GM12878 (cell line): ENCODE measurements at regions not wholly inside any gene's neighbourhood (a gene's known extent, or its start where the extent isn't known, plus 50 kb on each side); places are given as distances from the start of the nearest gene placed in this dataset.

Experiments
- ATAC-seq: fragments of 200-7000 bp; cut with Tn5 transposase; 3 replicates; pipeline ENCODE4 v1.9.1; 2020; ENCODE audit warnings: mild to moderate bottlenecking, moderate library complexity
- BruUV-seq: library from RNA; stranded (reverse); fragments of 400-500 nt; replicated peaks from 2 replicates; lab custom pipeline; 2021; lab: Mats Ljungman, UMichigan
- CTCF ChIA-PET: fragments of 300-600 bp; sonication (Branson Sonifier 250); formaldehyde crosslinking; extraction: SDS; loops from one replicate; lab custom pipeline; 2021; ENCODE audit warnings: inconsistent platforms; lab: Yijun Ruan, JAX
- POLR2A ChIA-PET: fragments of 350-600 bp; formaldehyde crosslinking; extraction: SDS; loops from one replicate; lab custom pipeline; 2021; ENCODE audit warnings: inconsistent platforms; lab: Charles Lee
- RAD21 ChIA-PET: fragments of 300-600 bp; sonication (Branson Sonifier 250); formaldehyde crosslinking; loops from one replicate; lab custom pipeline; 2023; ENCODE audit warnings: antibody characterized with exemption; ENCODE audit not compliant: unreplicated experiment; lab: Charles Lee
- SMC1A ChIA-PET: fragments of 300-600 bp; sonication (Branson Sonifier 250); formaldehyde crosslinking; loops from one replicate; lab custom pipeline; 2023; ENCODE audit not compliant: unreplicated experiment, uncharacterized antibody; lab: Charles Lee
- DNase-seq: peaks from one replicate; pipeline ENCODE4 v3.0.0-alpha.2; 2011; ENCODE audit warnings: low read depth, low spot score
- FAIRE-seq: peaks from 3 replicates; lab custom pipeline; 2011; peaks lifted over from hg19 to GRCh38; lab: Jason Lieb, UNC
- H2AFZ ChIP-seq: 2 replicates; pipeline ENCODE4 v1.6.0; 2011; ENCODE audit warnings: low read depth, low read length, control low read depth; ENCODE audit not compliant: control insufficient read depth
- H3K27ac ChIP-seq: 2 replicates; pipeline ENCODE4 v1.5.1; 2011; ENCODE audit warnings: control low read depth; ENCODE audit not compliant: control insufficient read depth, insufficient read depth
- H3K27me3 ChIP-seq, 2 experiments: replicated peaks in 1 of 2; 2 replicates each; pipeline versions ENCODE4 v1.6.0 to v1.6.1; 2011; ENCODE audit warnings: low read length in 1 of 2; ENCODE audit not compliant: control insufficient read depth in 2 of 2, insufficient read depth in 2 of 2
- H3K36me3 ChIP-seq, 2 experiments: 2 replicates each; pipeline ENCODE4 v1.5.1; 2011; ENCODE audit warnings: low read length in 1 of 2; ENCODE audit not compliant: control insufficient read depth in 2 of 2, insufficient read depth in 2 of 2
- H3K4me1 ChIP-seq: 2 replicates; pipeline ENCODE4 v1.6.1; 2011; ENCODE audit warnings: mild to moderate bottlenecking, low read length, moderate library complexity, mixed read lengths; ENCODE audit not compliant: control insufficient read depth, insufficient read depth
- H3K4me2 ChIP-seq: 2 replicates; pipeline ENCODE4 v1.6.0; 2011; ENCODE audit warnings: control low read depth; ENCODE audit not compliant: control insufficient read depth, insufficient read depth
- H3K4me3 ChIP-seq: fragments of 200-600 bp; sonication (generic); 2 replicates; pipeline ENCODE4 v1.5.1; 2016
- H3K79me2 ChIP-seq: 2 replicates; pipeline ENCODE4 v1.6.0; 2011; ENCODE audit warnings: low read length; ENCODE audit not compliant: control insufficient read depth, insufficient read depth
- H3K9ac ChIP-seq: 2 replicates; pipeline ENCODE4 v1.8.0; 2011; ENCODE audit warnings: low read length, control low read depth, mixed read lengths; ENCODE audit not compliant: control insufficient read depth, insufficient read depth
- H3K9me3 ChIP-seq: replicated peaks from 3 replicates; pipeline ENCODE4 v1.5.1; 2011; ENCODE audit warnings: mild to moderate bottlenecking, low read length; ENCODE audit not compliant: control insufficient read depth, insufficient read depth
- H4K20me1 ChIP-seq: 2 replicates; pipeline ENCODE4 v1.6.0; 2011; ENCODE audit not compliant: control insufficient read depth, insufficient read depth
- ATF2 ChIP-seq: IDR thresholded peaks from 2 replicates; pipeline ENCODE4 v1.6.1; 2012; ENCODE audit warnings: low read length, inconsistent platforms
- BMI1 ChIP-seq: fragments of 450-650 bp; IDR thresholded peaks from 2 replicates; pipeline ENCODE4 v1.6.1; 2016; ENCODE audit warnings: mild to moderate bottlenecking, moderate library complexity, borderline replicate concordance
- CEBPB ChIP-seq, 2 experiments: fragments of 150-350 bp in 1 of 2; IDR thresholded peaks; 2 replicates each; pipeline ENCODE4 v1.6.1; 2012 to 2014; ENCODE audit warnings: low read depth in 2 of 2, low read length in 2 of 2, borderline replicate concordance in 1 of 2, inconsistent platforms in 1 of 2
- FOS ChIP-seq: IDR thresholded peaks from 3 replicates; pipeline ENCODE4 v1.6.1; 2011; ENCODE audit warnings: borderline replicate concordance; ENCODE audit not compliant: insufficient read length; ENCODE audit errors: extremely low read depth
- FOXK2 ChIP-seq: fragments of 450-650 bp; IDR thresholded peaks from 2 replicates; pipeline ENCODE4 v1.6.1; 2017; ENCODE audit warnings: mild to moderate bottlenecking, moderate library complexity
- GABPA ChIP-seq: IDR thresholded peaks from 2 replicates; pipeline ENCODE4 v1.6.1; 2014; ENCODE audit warnings: antibody characterized with exemption, low read depth, mild to moderate bottlenecking, inconsistent platforms
- HCFC1 ChIP-seq: fragments of 150-350 bp; IDR thresholded peaks from 2 replicates; pipeline ENCODE4 v1.6.1; 2014; ENCODE audit warnings: low read length
- HDAC6 ChIP-seq: fragments of 200-600 bp; sonication (generic); IDR thresholded peaks from one replicate; pipeline ENCODE4 v1.8.0; 2017; ENCODE audit warnings: antibody characterized with exemption; ENCODE audit not compliant: unreplicated experiment
- KDM1A ChIP-seq: fragments of 200-600 bp; sonication (generic); IDR thresholded peaks from 2 replicates; pipeline ENCODE4 v1.6.1; 2016; ENCODE audit warnings: borderline replicate concordance
- KLF5 ChIP-seq: fragments of 450-650 bp; IDR thresholded peaks from 2 replicates; pipeline ENCODE4 v1.6.1; 2014; ENCODE audit warnings: mild to moderate bottlenecking; ENCODE audit not compliant: partially characterized antibody
- MEF2B ChIP-seq: fragments of 450-650 bp; IDR thresholded peaks from 2 replicates; pipeline ENCODE4 v1.6.1; 2018; ENCODE audit warnings: mild to moderate bottlenecking, moderate library complexity; ENCODE audit not compliant: partially characterized antibody, poor library complexity, severe bottlenecking
- MTA2 ChIP-seq: fragments of 450-650 bp; IDR thresholded peaks from 2 replicates; pipeline ENCODE4 v1.6.1; 2016; ENCODE audit warnings: low read depth, mild to moderate bottlenecking, moderate library complexity
- RELB ChIP-seq: fragments of 450-650 bp; IDR thresholded peaks from 2 replicates; pipeline ENCODE4 v1.6.1; 2017; ENCODE audit warnings: low read depth, mild to moderate bottlenecking, moderate library complexity
- SIN3A ChIP-seq: IDR thresholded peaks from 2 replicates; pipeline ENCODE4 v1.6.1; 2012; ENCODE audit warnings: low read depth, low read length, improper control_type of control experiment
- SMARCA5 ChIP-seq: fragments of 450-650 bp; IDR thresholded peaks from 2 replicates; pipeline ENCODE4 v1.6.1; 2017; ENCODE audit warnings: mild to moderate bottlenecking
- TAF1 ChIP-seq: IDR thresholded peaks from 2 replicates; pipeline ENCODE4 v1.6.1; 2011; ENCODE audit warnings: mild to moderate bottlenecking, low read depth, low read length, borderline replicate concordance
- TCF7 ChIP-seq: IDR thresholded peaks from 2 replicates; pipeline ENCODE4 v1.6.1; 2014; ENCODE audit warnings: antibody characterized with exemption, borderline replicate concordance
- ZNF274 ChIP-seq: IDR thresholded peaks from one replicate; pipeline ENCODE4 v1.8.0; 2011; ENCODE audit not compliant: insufficient read length, insufficient read depth
- ZZZ3 ChIP-seq: IDR thresholded peaks from 2 replicates; pipeline ENCODE4 v1.6.1; 2011; ENCODE audit warnings: low read depth; ENCODE audit not compliant: control insufficient read depth, insufficient read length
- WGBS: methylation state at CpG from one replicate; pipeline ENCODE4 v1.1.6; 2016; ENCODE audit warnings: low lambda C conversion rate; ENCODE audit not compliant: insufficient replicate concordance, insufficient coverage; ENCODE audit errors: missing lambda C conversion rate; 5-methylcytosine and 5-hydroxymethylcytosine counted together
- in situ Hi-C: fragments of 300-500 bp; cut with MboI; formaldehyde crosslinking; loops from 9 replicates; pipeline ENCODE4 v1.14.3; 2018; ENCODE audit warnings: mixed read lengths
- intact Hi-C: fragments of 100-400 bp; cut with micrococcal nuclease; formaldehyde crosslinking; loops from one replicate; pipeline ENCODE4 v1.14.2; 2022; ENCODE audit not compliant: unreplicated experiment

- no peaks in the 10 kb centered on the region for H3K4me1 ChIP-seq
Observed at GRCh38 chr21:17671733-17672132, 59.0 kb upstream of the BTG3 start.

More at GRCh38 chr21:17671733-17672132, 59.0 kb upstream of the BTG3 start:
- no peaks in the 10 kb centered on the region for H3K36me3 ChIP-seq
- FAIRE-seq (no peak), ATAC-seq (no peak), DNase-seq (no peak)
- ChIA-PET POLR2A (no interaction called here), CTCF (interaction anchor here (3.7 kb wide), 1 partner anchor 253 kb away, joined by 25 read pairs; no protein-coding TSS in a partner anchor), SMC1A (no interaction called here), RAD21 (no interaction called here)
- no peaks in the 10 kb centered on the region; a peak in 1 of 4 replicates for H3K27me3 ChIP-seq
- H3K9ac ChIP-seq, result no peak overlapping the region
- 31% methylated on average over 4 of the region's 4 CpGs for WGBS
- TF ChIP-seq KDM1A (no peak), ATF2 (no peak), SIN3A (no peak), CEBPB (IDR thresholded peaks at IDR 0.05; ENCODE audit: borderline replicate concordance in 1 of 2, low read depth in 2 of 2, low read length in 2 of 2) (no peak), ZNF274 (no peak), BMI1 (no peak), SMARCA5 (no peak), FOXK2 (no peak), HDAC6 (no peak), ZZZ3 (no peak), MEF2B (no peak), TAF1 (no peak), RELB (no peak), FOS (no peak), GABPA (no peak), KLF5 (no peak), MTA2 (no peak), HCFC1 (no peak), TCF7 (no peak)
- intact Hi-C loops (no loop called here), in situ Hi-C loops (no loop called here)
- H3K4me3 ChIP-seq, result no peak overlapping the region
- no peaks in the 10 kb centered on the region for H3K9me3 ChIP-seq
- no peaks in the 10 kb centered on the region for H4K20me1 ChIP-seq
- no peaks in the 10 kb centered on the region for H3K79me2 ChIP-seq
- no peak overlapping the region for H3K27ac ChIP-seq
- no TSS peak for BruUV-seq
- no peak overlapping the region for H2AFZ ChIP-seq
- no peak overlapping the region for H3K4me2 ChIP-seq
